ENCODE measurements at regions not wholly inside any gene's neighbourhood (a gene's known extent, or its start where the extent isn't known, plus 50 kb on each side); places are given as distances from the start of the nearest gene placed in this dataset.

GRCh38 chr9:115615821-115616665 lies 498.1 kb upstream of the TNC start:
- no peak for DNase-seq (ENCODE audit: low spot score)

DNA sequence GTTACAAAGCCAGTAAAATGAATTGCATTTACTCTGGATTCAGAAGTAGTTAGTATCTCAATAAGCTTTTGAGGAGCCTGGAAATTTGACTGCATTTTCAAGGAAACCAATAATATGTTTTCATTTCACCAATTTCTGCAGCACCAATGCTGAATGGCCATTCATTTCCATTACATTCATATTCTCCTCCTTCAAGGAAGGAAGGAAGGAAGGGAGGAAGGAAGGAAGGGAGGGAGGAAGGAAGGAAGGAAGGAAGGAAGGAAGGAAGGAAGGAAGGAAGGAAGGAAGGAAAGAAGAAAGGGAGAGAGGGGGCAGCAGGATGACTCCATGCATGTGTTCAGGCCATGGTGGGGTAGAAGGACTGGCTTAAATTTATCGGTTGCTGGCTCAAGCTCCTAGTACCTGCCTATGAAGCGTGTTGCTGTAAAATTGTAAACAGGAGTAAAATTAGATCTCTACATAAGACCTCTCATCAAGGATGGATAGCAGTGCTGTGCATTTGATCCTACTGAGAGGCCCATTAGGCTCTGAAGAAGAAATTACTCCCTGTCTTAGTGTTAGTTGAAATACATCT lies 498.8 kb upstream of the TNC start:
- no peak for DNase-seq (ENCODE audit: low spot score)

GRCh38 chr9:115625251-115625650 lies 507.3 kb upstream of the TNC start:
- no peak for DNase-seq (ENCODE audit: low spot score)

- no peak for DNase-seq (ENCODE audit: low spot score)
Observed at GRCh38 chr9:115625954-115626353, 508.0 kb upstream of the TNC start.

GRCh38 chr9:115627511-115627910 lies 509.6 kb upstream of the TNC start:
- no peak for DNase-seq (ENCODE audit: low spot score)

GRCh38 chr9:115628426-115628825 lies 510.5 kb upstream of the TNC start:
- no peak for DNase-seq (ENCODE audit: low spot score)

DNA sequence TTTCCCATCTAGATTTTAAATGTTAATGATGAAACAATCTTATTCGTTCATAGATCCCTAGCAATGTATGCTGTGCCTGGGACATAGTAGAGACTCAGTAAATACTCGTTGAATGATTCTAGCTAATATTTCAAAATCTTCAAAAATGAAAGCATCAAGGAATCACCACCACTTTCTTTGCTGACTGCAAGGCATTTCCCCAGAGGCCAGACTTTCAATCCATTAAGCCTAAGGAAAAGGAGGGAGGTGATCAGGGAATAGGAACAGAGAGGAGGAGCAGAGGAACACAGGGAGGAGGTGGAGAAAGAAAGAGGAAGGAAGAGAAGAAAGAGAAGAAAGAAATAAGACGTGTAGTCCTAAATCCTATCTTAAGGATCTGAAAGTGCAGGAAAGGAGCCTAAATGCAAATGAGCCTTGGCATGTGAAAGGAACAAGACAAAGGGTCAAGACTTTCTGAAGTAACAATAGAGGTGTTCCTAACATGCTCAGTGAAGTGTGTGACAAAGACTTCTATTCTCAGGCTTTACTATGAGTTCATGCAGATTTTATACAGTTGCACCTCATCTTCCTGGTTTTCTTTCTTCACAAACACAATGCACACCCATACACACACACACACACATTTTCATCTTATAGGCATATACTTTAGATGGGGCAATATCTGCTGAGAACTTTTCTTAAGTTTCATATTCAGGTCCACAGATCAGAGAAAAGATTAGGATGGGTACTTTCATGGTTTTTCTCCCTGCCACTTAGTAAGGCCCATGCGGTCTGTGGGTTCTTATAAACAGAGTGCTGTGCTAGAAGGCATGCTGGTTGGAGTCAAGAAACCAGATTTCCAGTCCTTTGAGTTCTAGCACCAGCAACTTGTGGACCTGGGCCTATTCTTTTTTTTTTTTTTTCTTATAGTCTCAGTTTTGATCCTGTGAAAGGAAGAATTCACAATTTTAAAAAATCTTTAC lies 512.2 kb upstream of the TNC start:
- no peak for DNase-seq (ENCODE audit: low spot score)

DNA sequence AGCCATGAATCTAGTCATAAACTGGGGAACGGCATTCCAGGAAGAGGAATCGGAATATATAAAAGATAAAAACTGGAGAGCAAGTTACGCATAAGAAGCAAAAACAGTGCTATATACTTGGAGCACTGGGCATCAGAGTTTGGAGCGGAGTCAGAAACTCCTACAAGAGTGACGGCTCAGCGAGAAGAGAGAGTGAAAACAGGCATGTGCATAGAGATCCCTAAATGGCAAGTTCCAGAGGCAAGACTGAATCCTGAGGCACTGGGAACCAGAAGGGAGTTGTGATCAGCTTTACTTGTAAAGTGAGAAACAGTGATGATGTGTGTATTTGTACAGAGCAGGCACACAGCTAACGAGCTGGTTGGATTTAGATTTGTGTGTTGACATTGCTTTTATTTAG lies 514.4 kb upstream of the TNC start:
- no peak for DNase-seq (ENCODE audit: low spot score)

DNA sequence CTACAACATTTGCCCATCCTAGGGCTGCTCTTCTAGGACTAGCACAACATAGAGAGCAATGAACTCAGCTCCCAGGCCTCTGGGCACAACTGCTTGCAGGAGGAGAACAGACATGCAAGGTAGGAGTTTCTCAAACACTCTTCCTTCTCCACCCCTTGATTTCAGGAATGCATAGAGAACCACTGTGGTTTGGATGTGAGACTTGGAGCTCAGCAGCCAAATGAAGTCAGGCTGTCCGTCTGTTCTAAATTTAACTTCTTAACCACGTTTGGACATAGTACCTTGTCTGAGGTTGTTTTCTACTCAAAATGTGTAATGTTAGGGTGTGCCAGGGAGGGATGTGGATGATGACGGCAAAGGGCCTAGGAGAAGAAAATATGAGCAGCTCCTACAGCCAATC lies 515.1 kb upstream of the TNC start:
- DNase-seq (ENCODE audit: low spot score), result no peak

DNA sequence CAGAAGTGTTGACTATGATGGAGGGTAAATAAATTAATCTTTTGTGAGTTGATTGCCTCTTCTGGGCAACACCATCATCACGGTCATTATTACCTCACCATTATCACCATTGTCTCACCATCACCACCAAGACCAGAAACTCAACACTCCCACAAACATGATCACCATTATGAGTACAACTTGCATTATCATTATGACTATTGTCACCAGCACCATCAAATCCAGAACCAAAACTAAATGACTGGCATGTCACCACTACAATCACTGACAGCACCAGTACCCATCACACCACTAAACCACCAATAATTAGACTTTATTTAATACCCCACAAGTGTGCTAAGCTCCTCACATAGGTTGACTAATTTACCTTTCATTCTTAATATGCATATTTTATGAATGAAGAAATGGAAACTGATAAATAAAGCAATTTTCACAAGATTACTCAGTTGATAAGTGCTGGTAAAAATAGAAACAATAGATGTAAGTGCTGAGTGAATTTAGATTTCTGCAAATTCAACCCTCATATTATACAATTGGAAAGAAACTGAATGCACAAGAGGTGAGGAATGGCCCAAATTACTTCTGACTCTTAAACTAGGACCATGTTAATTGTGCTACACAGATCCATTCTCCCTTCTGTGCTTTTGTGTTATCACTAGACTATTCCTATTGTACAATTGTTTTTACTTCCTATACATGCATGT lies 517.8 kb upstream of the PAPPA start:
- DNase-seq (ENCODE audit: low spot score), result no peak

GRCh38 chr9:115636596-115636995 lies 517.0 kb upstream of the PAPPA start:
- no peak for DNase-seq (ENCODE audit: low spot score)

- DNase-seq (ENCODE audit: low spot score), result no peak
Observed at GRCh38 chr9:115637661-115638060, 515.9 kb upstream of the PAPPA start.

- DNase-seq (ENCODE audit: low spot score), result no peak
Observed at GRCh38 chr9:115640887-115641286, 512.7 kb upstream of the PAPPA start.

DNA sequence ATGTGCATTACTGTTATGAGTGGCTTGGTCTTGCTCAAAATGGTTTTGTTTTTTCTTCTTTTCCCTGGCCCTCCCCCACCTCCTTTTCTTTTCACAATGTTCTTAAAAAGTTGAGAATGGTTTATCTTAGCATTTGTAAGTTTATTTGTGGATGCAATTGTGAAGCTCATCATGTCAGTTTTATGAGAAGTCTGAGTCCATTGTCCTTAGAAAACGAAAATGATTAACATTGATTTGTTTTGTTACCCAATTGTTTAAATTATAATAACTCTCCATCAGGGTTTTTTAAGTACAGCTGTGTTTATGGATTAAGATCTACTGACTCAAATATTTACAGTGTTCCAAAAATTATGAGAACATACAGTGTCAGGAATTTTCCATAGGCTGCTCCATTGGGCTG lies 511.3 kb upstream of the PAPPA start:
- no peak for DNase-seq (ENCODE audit: low spot score)

DNA sequence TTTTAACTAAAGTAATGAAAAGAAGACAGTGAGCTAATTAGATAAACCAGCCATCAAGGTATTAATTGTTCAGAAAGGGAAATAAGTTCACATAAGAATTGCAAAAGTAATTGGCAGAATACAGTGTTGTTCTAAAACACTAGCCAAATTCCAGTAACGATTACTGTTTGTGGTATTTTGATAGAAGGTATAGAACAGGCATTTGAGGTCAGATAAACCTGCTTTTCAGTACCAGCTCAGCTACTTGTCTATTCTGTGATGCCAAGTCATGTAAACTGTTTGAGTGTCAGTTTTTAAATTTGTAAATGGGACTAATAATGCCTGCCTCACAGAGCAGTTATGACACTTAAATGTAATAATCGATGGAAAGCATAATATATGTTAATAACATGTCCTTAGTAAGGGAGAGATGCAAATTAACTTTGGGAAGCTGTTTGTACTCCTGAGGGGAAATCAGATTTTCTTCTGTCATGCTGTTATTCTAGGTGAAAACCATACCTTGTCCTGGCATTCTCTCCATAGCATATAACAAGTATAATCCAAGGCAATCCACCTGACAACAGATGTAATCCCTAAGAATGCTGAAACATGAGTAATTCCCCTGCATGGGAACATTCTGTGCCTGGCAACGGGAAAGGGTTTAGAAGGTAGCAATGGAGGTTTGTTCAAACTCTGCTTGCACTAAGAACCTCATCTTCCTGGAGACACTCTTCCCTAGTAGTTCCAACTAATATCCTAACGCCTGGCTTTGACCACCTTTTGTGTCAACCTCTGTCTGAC lies 509.5 kb upstream of the PAPPA start:
- no peak for DNase-seq (ENCODE audit: low spot score)

- no peak for DNase-seq (ENCODE audit: low spot score)
Observed at GRCh38 chr9:115649991-115650472, 503.6 kb upstream of the PAPPA start.

GRCh38 chr9:115650768-115651167 lies 502.8 kb upstream of the PAPPA start:
- no peak for DNase-seq (ENCODE audit: low spot score)

DNA sequence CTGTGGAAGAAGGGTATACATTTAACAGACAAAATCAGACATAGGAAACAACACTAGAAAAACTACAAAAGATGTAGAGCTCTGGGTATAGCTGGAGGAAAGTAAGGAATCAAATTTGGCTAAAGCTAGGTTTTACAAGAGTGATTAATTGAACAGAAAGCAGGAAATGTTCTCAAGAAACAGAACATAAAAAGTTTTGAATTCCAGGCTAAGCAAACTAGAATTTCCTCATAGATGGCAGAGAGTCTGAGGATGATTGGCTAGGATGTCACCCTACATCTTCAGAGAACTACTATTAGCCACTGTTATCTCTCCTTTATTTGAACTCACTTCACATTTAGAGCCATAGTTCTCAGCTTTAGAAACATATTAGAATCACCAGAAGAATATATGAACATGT lies 502.1 kb upstream of the PAPPA start:
- no peak for DNase-seq (ENCODE audit: low spot score)

DNA sequence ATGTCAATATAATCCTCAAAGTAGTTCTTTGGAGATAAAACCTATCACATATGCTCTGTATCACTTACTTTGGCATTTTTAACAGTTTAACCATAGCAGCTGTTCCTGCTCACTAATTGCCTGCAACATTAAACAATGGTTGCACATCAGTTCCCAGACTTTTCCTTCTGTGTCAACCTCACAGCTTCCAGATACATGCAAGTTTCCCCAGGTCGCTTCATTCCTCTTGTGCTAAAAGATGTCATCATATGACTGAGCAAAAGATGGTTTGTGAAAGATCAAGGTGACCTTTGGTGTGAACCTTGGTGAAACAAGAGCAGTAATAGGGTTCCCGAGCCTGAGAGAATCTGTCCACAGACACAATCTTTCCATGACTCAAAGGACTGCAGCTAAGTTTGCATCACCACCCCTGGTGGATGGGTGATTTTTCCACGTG lies 500.4 kb upstream of the PAPPA start:
- no peak for DNase-seq (ENCODE audit: low spot score)

DNA sequence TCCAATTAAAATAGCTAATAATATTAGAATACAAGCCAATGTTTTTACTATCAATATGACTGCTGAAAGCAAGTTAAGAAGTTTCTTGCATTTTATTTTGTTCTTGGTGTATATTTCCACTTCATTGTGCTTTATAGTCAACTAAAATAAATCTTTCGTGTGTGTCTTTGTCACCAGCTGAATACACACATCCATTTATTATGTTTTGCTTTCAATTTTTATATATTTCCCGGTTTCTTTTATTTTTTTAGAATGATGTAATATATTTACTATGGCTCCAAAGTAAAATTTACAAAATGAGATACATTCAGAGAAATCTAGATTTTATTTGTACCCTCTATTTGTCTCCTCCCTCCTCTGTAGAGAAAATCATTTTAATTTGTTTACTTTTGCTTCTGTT lies 495.9 kb upstream of the PAPPA start:
- DNase-seq (ENCODE audit: low spot score), result no peak

DNA sequence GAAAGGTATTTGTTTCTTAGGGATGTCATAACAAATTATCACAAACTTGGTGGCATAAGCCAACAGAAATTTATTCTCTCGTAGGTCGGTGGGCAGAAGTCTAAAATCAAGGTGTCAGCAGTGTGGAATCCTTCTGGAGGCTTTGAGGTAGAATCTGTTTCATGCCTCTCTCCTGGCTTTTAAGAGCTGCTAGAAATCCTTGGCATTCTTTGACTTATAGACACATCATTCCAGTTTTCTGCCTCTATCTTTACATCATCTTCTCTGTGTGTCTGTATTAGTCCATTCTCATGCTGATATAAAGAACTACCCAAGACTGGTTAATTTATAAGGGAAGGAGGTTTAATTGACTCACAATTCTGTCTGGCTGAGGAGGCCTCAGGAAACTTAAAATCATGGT lies 488.1 kb upstream of the PAPPA start:
- no peak for DNase-seq (ENCODE audit: low spot score)

Data from CD4-positive, alpha-beta T cell treated with Interleukin-2 at 100 ng/mL for 4 hours (primary cell).